ENCODE measurements at regions not wholly inside any gene's neighbourhood (a gene's known extent, or its start where the extent isn't known, plus 50 kb on each side); places are given as distances from the start of the nearest gene placed in this dataset.
"Not testable (repeated sequence)": the region's sequence is repeated elsewhere in the genome, so short reads cannot be mapped to it uniquely, and the experiment has no call there.

- no peak for FAIRE-seq
- no peak for ATAC-seq
- TF ChIP-seq CTCF (IDR thresholded peaks at IDR 0.05): no peak
- Histone ChIP-seq H3K9me3 (no peaks in the 10 kb centered on the region), H3K27me3 (no peaks in the 10 kb centered on the region), H3K27ac (no peak overlapping the region), H3K36me3 (no peaks in the 10 kb centered on the region), H3K4me3 (no peak overlapping the region), H3K4me1 (no peaks in the 10 kb centered on the region)
- 92 to 95% methylated on average over 5 of the region's 5 CpGs for WGBS, 2 donors
- DNase-seq: no peak
- intact Hi-C loops (cut with DNase I): no loop called here
Observed at GRCh38 chr6:21759721-21760120, 166.2 kb downstream of the SOX4 start.

- ATAC-seq; intact Hi-C loops (cut with DNase I); H3K27ac ChIP-seq; H3K4me3 ChIP-seq; FAIRE-seq; H3K36me3 ChIP-seq; H3K4me1 ChIP-seq; H3K27me3 ChIP-seq; H3K9me3 ChIP-seq: not testable (repeated sequence)
- 94 to 95% methylated on average over 37 to 41 of the region's 41 CpGs for WGBS, 2 donors
- DNase-seq: peak in 1 of 6 donors; percentile 68
Observed at GRCh38 chr6:21761053-21761730, 167.6 kb downstream of the SOX4 start.

GRCh38 chr6:21764989-21765388, 171.4 kb downstream of the SOX4 start:
- Histone ChIP-seq H3K4me1 (no peaks in the 10 kb centered on the region), H3K4me3 (no peak overlapping the region), H3K9me3 (no peaks in the 10 kb centered on the region), H3K27ac (no peak overlapping the region), H3K36me3 (no peaks in the 10 kb centered on the region), H3K27me3 (no peaks in the 10 kb centered on the region)
- FAIRE-seq (no peak), DNase-seq (no peak), ATAC-seq (no peak)
- 50 to 53% methylated on average over 2 of the region's 2 CpGs for WGBS, 2 donors
- TF ChIP-seq CTCF (IDR thresholded peaks at IDR 0.05): no peak
- intact Hi-C loops (cut with DNase I): no loop called here

GRCh38 chr6:21767891-21768648, 174.5 kb downstream of the SOX4 start:
- H3K27me3 ChIP-seq: no peaks in the 10 kb centered on the region
- no peak overlapping the region for H3K27ac ChIP-seq
- no peak overlapping the region for H3K4me3 ChIP-seq
- WGBS, 2 donors: 62 to 64% methylated on average over 3 of the region's 3 CpGs
- ATAC-seq (peak in 2 of 4 donors; percentile 20 to 21), FAIRE-seq (no peak), DNase-seq (no peak)
- no peaks in the 10 kb centered on the region for H3K4me1 ChIP-seq
- H3K36me3 ChIP-seq: no peaks in the 10 kb centered on the region
- TF ChIP-seq CTCF (IDR thresholded peaks at IDR 0.05): no peak
- intact Hi-C loops (cut with DNase I): no loop called here
- H3K9me3 ChIP-seq: no peaks in the 10 kb centered on the region

- H3K27me3 ChIP-seq: no peaks in the 10 kb centered on the region
- no peaks in the 10 kb centered on the region for H3K4me1 ChIP-seq
- H3K27ac ChIP-seq: peak overlapping the region in 2 of 4 donors; percentile 17 to 39
- DNase-seq: no peak
- H3K4me3 ChIP-seq: no peak overlapping the region
- no peak for TF ChIP-seq CTCF (IDR thresholded peaks at IDR 0.05)
- intact Hi-C loops (cut with DNase I): no loop called here
- WGBS, 2 donors: 23 to 24% methylated on average over 2 of the region's 2 CpGs
- H3K36me3 ChIP-seq: no peaks in the 10 kb centered on the region
- peak in 3 of 4 donors; percentile 47 to 70 (median 59) for ATAC-seq
- no peaks in the 10 kb centered on the region for H3K9me3 ChIP-seq
- FAIRE-seq: no peak
Observed at GRCh38 chr6:21769405-21769861, 175.9 kb downstream of the SOX4 start.
